ENCODE measurements at regions not wholly inside any gene's neighbourhood (a gene's known extent, or its start where the extent isn't known, plus 50 kb on each side); places are given as distances from the start of the nearest gene placed in this dataset.
"Not testable (repeated sequence)": the region's sequence is repeated elsewhere in the genome, so short reads cannot be mapped to it uniquely, and the experiment has no call there.

- no peak for DNase-seq
- no peak overlapping the region for H3K27ac ChIP-seq
- no peaks in the 10 kb centered on the region for H3K27me3 ChIP-seq
- TF ChIP-seq POLR2A (IDR thresholded peaks at IDR 0.05) = no peak
- TF ChIP-seq, protein P1, sequence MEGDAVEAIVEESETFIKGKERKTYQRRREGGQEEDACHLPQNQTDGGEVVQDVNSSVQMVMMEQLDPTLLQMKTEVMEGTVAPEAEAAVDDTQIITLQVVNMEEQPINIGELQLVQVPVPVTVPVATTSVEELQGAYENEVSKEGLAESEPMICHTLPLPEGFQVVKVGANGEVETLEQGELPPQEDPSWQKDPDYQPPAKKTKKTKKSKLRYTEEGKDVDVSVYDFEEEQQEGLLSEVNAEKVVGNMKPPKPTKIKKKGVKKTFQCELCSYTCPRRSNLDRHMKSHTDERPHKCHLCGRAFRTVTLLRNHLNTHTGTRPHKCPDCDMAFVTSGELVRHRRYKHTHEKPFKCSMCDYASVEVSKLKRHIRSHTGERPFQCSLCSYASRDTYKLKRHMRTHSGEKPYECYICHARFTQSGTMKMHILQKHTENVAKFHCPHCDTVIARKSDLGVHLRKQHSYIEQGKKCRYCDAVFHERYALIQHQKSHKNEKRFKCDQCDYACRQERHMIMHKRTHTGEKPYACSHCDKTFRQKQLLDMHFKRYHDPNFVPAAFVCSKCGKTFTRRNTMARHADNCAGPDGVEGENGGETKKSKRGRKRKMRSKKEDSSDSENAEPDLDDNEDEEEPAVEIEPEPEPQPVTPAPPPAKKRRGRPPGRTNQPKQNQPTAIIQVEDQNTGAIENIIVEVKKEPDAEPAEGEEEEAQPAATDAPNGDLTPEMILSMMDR (IDR thresholded peaks at IDR 0.05) = no peak
- no peaks in the 10 kb centered on the region for H3K9me3 ChIP-seq
- H3K4me3 ChIP-seq = no peak overlapping the region
- H3K36me3 ChIP-seq = no peaks in the 10 kb centered on the region
- H3K4me1 ChIP-seq = no peaks in the 10 kb centered on the region
These were observed 458.5 kb upstream of the CHRM3 start for GRCh38 chr1:238927899-238928298.

- Histone ChIP-seq H3K27ac (no peak overlapping the region), H3K4me1 (no peaks in the 10 kb centered on the region), H3K4me3 (no peak overlapping the region), H3K9me3 (no peaks in the 10 kb centered on the region), H3K27me3 (no peaks in the 10 kb centered on the region), H3K36me3 (no peaks in the 10 kb centered on the region)
- no peak for DNase-seq
- TF ChIP-seq POLR2A (IDR thresholded peaks at IDR 0.05) = no peak
- TF ChIP-seq, protein P1 (IDR thresholded peaks at IDR 0.05) = no peak
These were observed 469.5 kb upstream of the CHRM3 start for GRCh38 chr1:238916828-238917227.

DNA sequence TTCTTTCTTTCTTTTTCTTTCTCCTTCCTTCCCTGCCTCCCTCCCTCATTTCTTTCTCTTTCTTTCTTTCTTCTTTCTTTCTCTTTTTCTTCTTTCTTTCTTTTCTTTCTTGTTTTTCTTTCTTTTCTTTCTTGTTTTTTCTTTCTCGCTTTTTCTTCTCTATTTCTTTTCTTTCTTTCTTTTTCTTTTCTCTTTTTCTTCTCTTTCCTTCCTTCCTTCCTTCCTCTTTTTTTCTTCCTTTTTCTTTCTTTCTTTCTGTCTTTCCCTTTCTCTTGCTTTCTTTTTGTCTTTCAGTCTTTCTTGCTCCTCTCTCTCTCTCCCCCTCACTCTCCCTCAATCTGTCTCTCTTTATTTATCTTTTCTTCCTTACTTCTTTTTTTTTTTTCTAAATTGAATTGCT is 472.0 kb upstream of the CHRM3 start:
- no peak overlapping the region for H3K27ac ChIP-seq
- H3K36me3 ChIP-seq = no peaks in the 10 kb centered on the region
- no peaks in the 10 kb centered on the region for H3K9me3 ChIP-seq
- H3K4me1 ChIP-seq = no peaks in the 10 kb centered on the region
- DNase-seq = no peak
- TF ChIP-seq POLR2A (IDR thresholded peaks at IDR 0.05) = no peak
- no peaks in the 10 kb centered on the region for H3K27me3 ChIP-seq
- H3K4me3 ChIP-seq = no peak overlapping the region

- no peak for DNase-seq
- Histone ChIP-seq H3K27ac (no peak overlapping the region), H3K9me3 (no peaks in the 10 kb centered on the region), H3K27me3 (no peaks in the 10 kb centered on the region), H3K36me3 (no peaks in the 10 kb centered on the region), H3K4me3 (no peak overlapping the region), H3K4me1 (no peaks in the 10 kb centered on the region)
- TF ChIP-seq, protein P1 (IDR thresholded peaks at IDR 0.05) = no peak
- TF ChIP-seq POLR2A (IDR thresholded peaks at IDR 0.05) = no peak
These were observed 473.2 kb upstream of the CHRM3 start for GRCh38 chr1:238913210-238913609.

DNA sequence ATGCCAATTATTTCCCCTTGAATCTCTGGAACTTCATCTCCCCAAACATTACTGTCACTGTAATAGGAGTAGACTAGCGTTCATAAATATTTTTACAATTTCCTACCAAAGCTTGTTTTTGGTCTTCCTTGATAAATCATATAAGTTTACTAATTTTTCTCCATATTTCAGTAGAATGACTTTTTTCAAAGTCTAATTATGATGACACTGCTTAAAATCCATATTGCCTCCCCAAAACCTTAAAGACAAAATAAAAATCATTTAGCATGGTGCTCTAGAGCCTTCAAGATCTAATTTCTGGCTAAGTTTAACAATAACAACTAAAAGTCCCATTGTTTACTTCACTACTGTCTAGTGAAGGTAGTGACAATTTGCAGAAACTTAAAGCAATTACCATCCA is 474.2 kb upstream of the CHRM3 start:
- no peaks in the 10 kb centered on the region for H3K36me3 ChIP-seq
- no peaks in the 10 kb centered on the region for H3K27me3 ChIP-seq
- DNase-seq = no peak
- H3K27ac ChIP-seq = no peak overlapping the region
- no peaks in the 10 kb centered on the region for H3K9me3 ChIP-seq
- TF ChIP-seq, protein P1 (IDR thresholded peaks at IDR 0.05) = no peak
- TF ChIP-seq POLR2A (IDR thresholded peaks at IDR 0.05) = no peak
- H3K4me3 ChIP-seq = no peak overlapping the region
- no peaks in the 10 kb centered on the region for H3K4me1 ChIP-seq

- not testable (repeated sequence) for H3K27me3 ChIP-seq, H3K4me3 ChIP-seq, H3K27ac ChIP-seq, DNase-seq, H3K9me3 ChIP-seq, H3K4me1 ChIP-seq, H3K36me3 ChIP-seq
These were observed 483.6 kb upstream of the CHRM3 start for GRCh38 chr1:238902752-238903151.

DNA sequence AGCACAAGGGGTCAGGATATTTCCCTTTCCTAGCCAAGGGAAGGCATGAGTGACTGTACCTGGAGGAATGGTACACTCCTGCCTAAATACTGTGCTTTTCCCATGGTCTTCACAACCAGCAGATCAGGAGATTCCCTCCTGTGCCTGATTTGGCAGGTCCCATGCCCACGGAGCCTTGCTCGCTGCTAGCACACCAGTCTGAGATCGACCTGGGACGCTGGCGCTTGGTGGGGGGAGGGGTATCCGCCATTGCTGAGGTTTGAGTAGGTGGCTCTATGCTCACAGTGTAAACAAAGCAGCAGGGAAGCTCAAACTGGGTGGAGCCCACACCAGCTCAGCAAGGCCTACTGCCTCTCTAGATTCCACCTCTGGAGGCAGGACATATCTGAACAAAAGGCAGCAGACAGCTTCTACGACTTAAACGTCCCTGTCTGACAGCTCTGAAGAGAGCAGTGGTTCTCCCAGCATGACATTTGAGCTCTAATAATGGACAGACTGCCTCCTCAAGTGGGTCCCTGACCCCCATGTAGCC is 486.0 kb upstream of the CHRM3 start:
- Histone ChIP-seq H3K9me3 (no peaks in the 10 kb centered on the region), H3K4me3 (no peak overlapping the region), H3K27me3 (no peaks in the 10 kb centered on the region), H3K36me3 (no peaks in the 10 kb centered on the region), H3K4me1 (no peaks in the 10 kb centered on the region), H3K27ac (no peak overlapping the region)
- TF ChIP-seq POLR2A (IDR thresholded peaks at IDR 0.05) = no peak
- TF ChIP-seq, protein P1 (IDR thresholded peaks at IDR 0.05) = no peak
- no peak for DNase-seq
